Left ventricle myocardium superior (tissue), 1 donor: ENCODE measurements at regions not wholly inside any gene's neighbourhood (a gene's known extent, or its start where the extent isn't known, plus 50 kb on each side); places are given as distances from the start of the nearest gene placed in this dataset.
"Not testable (repeated sequence)": the region's sequence is repeated elsewhere in the genome, so short reads cannot be mapped to it uniquely, and the experiment has no call there.

Source experiments
- ATAC-seq: fragments of 200-7000 bp; cut with Tn5 transposase; one replicate; pipeline ENCODE4 v1.9.1; 2020; ENCODE audit warnings: mild to moderate bottlenecking, moderate library complexity
- DNase-seq: peaks from one replicate; pipeline ENCODE4 v3.0.0-alpha.2; 2020
- intact Hi-C: fragments of 100-400 bp; cut with micrococcal nuclease; formaldehyde crosslinking; loops from one replicate; pipeline ENCODE4 v1.11.0; 2022
- donor health status: DM: no; HTN: yes; CAD: no; lungs with severe emphysema.

- intact Hi-C loops = no loop called here
- ATAC-seq (no peak), DNase-seq (no peak)
Observed at GRCh38 chr1:30248373-30248772, 475.0 kb downstream of the MATN1 start.

- ATAC-seq (no peak), DNase-seq (no peak)
- intact Hi-C loops = no loop called here
Observed at GRCh38 chr1:30244801-30245200, 478.6 kb downstream of the MATN1 start.

GRCh38 chr1:30242722-30243457, 480.5 kb downstream of the MATN1 start:
- ATAC-seq = no peak
- intact Hi-C loops = no loop called here
- DNase-seq = no peak

GRCh38 chr1:30242168-30242567, 481.2 kb downstream of the MATN1 start:
- ATAC-seq (no peak), DNase-seq (no peak)
- intact Hi-C loops = no loop called here

GRCh38 chr1:30241681-30242080, 481.7 kb downstream of the MATN1 start:
- ATAC-seq (no peak), DNase-seq (no peak)
- intact Hi-C loops = no loop called here

GRCh38 chr1:30234091-30234490, 489.3 kb downstream of the MATN1 start:
- DNase-seq (no peak), ATAC-seq (no peak)
- intact Hi-C loops = no loop called here

- intact Hi-C loops = no loop called here
- ATAC-seq = no peak
- DNase-seq = no peak
Observed at GRCh38 chr1:30232288-30232899, 491.0 kb downstream of the MATN1 start.

- DNase-seq (no peak), ATAC-seq (no peak)
- intact Hi-C loops = no loop called here
Observed at GRCh38 chr1:30229960-30230359, 493.4 kb downstream of the MATN1 start.

- no peak for DNase-seq
- ATAC-seq = no peak
- intact Hi-C loops = no loop called here
Observed at GRCh38 chr1:30229557-30229956, 493.8 kb downstream of the MATN1 start.

- no peak for ATAC-seq
- intact Hi-C loops = no loop called here
- no peak for DNase-seq
Observed at GRCh38 chr1:30226648-30227047, 496.7 kb downstream of the MATN1 start.

GRCh38 chr1:30225357-30225756, 498.0 kb downstream of the MATN1 start:
- no peak for DNase-seq
- ATAC-seq = no peak
- intact Hi-C loops = no loop called here

GRCh38 chr1:30219675-30220074, 503.7 kb downstream of the MATN1 start:
- intact Hi-C loops = no loop called here

GRCh38 chr1:30218438-30218837, 504.9 kb downstream of the MATN1 start:
- intact Hi-C loops = no loop called here
- ATAC-seq (no peak), DNase-seq (no peak)

More at GRCh38 chr1:30219675-30220074, 503.7 kb downstream of the MATN1 start:
- DNase-seq (no peak), ATAC-seq (no peak)

- intact Hi-C loops = no loop called here
- DNase-seq (no peak), ATAC-seq (no peak)
Observed at GRCh38 chr1:30216602-30217001, 506.8 kb downstream of the MATN1 start.

- no peak for DNase-seq
- intact Hi-C loops = no loop called here
- no peak for ATAC-seq
Observed at GRCh38 chr1:30213936-30214335, 509.4 kb downstream of the MATN1 start.

GRCh38 chr1:30207962-30208361, 515.4 kb downstream of the MATN1 start:
- intact Hi-C loops, ATAC-seq: not testable (repeated sequence)

GRCh38 chr1:30206631-30207030, 516.8 kb downstream of the MATN1 start:
- DNase-seq, intact Hi-C loops, ATAC-seq: not testable (repeated sequence)

More at GRCh38 chr1:30207962-30208361, 515.4 kb downstream of the MATN1 start:
- not testable (repeated sequence) for DNase-seq

GRCh38 chr1:30204916-30205315, 518.5 kb downstream of the MATN1 start:
- DNase-seq, intact Hi-C loops, ATAC-seq: not testable (repeated sequence)

GRCh38 chr1:30201015-30201414, 522.4 kb downstream of the MATN1 start:
- no peak for DNase-seq
- intact Hi-C loops = no loop called here
- ATAC-seq = no peak

- intact Hi-C loops = no loop called here
- DNase-seq = no peak
Observed at GRCh38 chr1:30200161-30200560, 523.2 kb downstream of the MATN1 start.

GRCh38 chr1:30199563-30199962, 523.8 kb downstream of the MATN1 start:
- no peak for ATAC-seq
- intact Hi-C loops = no loop called here
- no peak for DNase-seq

More at GRCh38 chr1:30200161-30200560, 523.2 kb downstream of the MATN1 start:
- no peak for ATAC-seq
